GM18868 (cell line): ENCODE measurements at regions not wholly inside any gene's neighbourhood (a gene's known extent, or its start where the extent isn't known, plus 50 kb on each side); places are given as distances from the start of the nearest gene placed in this dataset.

ENCODE experiments used
- ATAC-seq: cut with Tn5 transposase; IDR thresholded peaks from one replicate; pipeline ENCODE4 v1.9.1; 2021; ENCODE audit warnings: mild to moderate bottlenecking, moderate library complexity; ENCODE audit not compliant: unreplicated experiment

DNA sequence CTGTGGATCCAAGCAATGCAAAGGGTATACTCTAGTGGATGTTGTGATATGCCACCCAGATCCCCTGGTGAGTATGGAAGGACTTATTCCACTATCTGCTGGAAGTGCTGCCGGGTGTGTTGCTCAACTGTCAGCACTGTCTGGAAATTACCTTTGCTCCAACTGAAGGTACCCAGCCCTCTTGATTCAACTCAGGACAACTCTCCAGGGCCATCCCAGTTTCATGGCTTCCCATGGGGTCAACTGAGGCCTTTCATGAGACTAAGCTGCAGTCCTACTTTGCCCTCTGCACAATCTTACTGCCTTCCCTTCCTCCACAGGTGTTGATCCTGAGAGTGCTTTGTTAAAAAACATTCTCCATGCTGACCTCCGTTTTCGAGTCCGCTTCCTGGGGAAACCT is 99.8 kb downstream of the SPRY1 start:
- ATAC-seq: no peak

DNA sequence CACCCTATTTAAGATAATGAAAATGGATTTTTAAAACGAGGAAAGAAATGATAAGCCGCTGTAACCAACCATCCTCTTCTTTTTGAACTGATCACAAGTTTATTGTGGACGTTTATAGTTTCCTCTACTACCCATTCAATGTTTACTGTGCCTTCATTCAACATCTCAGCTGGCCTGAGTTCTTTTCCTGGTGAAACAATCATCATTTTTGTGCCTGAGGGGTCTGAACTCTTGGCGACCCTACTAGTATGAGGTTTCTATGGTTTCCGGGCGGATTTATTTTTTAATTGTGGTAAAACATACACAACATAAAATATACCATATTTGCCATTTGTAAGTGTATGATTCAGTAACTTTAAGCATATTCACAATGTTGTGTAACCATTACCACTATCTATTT is 100.7 kb downstream of the SPRY1 start:
- ATAC-seq: no peak

DNA sequence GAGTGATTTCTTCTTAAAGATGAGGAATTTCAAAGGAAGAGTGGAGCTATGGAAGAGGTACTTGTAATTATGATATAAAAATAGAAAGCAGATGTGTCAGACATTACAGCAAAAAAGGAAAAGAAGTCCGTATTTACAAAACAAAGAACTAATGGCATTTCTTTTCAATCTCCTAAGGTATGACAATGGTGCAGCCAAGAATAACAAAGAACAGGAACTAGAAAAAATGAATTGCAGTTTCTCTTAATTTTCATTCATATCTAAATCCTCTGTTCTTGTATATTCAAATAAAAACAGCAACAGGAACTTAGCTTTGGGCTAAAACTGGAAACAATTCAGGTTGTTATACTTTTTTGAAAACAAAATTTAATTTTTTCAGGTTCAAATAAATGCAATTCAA is 105.1 kb downstream of the SPRY1 start:
- no peak for ATAC-seq

DNA sequence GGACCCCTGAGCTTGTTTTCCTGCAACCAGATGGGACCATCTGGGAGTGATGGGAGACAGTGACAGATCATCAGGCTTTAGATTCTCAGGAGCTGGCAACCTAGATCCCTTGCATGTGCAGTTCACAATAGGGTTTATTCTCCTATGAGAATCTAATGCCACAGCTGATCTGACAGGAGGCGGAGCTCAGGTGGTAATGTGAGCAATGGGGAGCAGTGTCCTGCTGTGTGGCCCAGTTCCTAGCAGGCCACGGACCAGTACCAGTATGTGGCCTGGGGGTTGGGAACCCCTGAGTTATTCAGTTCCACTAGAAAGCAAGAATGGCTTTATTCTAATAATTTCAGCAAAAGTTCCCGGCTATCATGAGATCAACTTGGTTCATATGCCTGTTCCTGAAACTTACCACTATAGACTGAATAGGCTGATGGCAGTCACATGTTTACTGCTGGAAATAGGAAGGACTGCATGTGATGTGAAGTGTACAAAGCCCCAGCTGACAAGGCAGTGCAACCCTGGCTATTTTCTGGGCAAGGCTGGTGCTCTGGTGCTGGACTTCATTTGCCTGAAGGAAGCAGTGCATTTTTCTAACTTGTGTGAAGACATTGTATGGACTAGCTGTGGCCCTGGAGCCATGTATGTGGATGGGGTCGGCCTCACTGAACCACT is 107.2 kb downstream of the SPRY1 start:
- no peak for ATAC-seq

DNA sequence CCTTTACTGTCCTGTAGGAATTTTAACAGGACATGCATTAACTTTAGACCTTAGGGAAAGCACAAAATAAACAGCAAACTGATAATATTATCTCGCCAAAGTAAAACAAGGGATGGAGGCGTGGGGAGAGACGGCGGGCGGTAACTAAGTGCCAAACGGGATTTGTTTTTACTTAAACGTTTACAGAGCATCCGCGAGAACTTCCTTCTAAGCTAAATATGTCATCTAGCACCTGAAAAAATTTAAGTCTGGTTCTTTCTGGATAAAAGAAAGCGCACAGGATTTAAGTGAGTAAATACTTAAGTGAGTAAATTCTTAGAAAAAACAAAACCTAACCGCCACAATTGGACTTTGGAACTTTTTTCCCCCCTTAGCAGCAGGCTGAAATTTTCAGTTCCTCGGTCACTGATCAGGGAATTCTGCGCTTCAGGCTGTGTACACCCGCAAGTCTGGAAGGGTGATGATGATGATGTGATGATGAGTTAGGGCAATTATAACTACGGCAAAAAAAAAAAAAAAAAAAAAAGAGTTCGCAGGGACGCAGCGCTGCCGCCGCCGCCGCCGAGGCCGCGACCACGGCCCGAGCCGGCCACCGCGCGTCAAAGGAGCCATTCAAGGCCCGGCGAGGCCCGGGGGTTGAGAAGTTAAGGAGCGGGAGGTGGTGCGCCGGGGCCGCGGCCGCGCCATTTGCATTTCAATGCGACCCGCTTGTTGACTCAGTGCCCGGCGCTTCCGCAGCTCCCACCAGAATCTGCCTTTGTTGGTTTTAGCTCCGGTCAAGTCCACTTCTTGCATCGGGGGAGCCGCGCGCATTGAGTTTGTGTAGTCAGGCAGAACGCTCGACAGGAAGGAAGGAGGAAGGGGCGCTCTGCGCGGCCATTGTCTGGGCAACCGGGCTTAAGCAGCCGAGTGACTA is 108.8 kb downstream of the SPRY1 start:
- peak; percentile 66 for ATAC-seq

DNA sequence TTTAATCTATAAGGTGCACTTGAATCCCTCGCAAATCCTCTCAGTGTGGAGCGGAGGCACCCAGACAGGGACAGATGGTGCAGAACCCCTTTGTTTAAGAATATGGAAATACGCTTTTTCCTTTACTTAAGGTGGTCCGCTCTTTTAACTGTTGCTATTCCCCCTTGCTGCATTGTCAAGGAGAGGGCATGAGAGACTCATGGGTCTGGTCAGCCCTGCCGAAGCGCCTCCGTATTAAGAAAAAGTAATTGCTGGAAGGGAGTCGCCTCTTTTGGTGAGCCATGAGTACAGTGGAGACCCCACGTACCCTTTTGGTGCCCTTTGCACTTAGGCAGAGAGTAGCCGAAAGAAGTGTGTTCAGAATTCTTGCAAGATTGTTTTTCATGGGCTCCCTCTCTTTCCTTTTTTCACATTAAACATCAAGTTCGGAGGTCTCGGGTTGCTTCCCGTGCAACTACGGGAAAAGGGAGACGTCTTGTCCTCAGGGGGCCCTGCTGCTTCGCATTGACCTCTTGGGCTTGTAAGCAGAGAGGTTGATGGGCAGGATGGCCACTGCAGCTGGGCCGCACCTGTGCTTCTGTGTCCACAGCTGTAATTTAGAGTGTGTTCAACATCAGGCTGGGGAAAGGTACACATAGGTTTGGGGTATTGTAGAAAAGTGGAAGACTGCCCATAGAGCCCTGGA is 109.6 kb downstream of the SPRY1 start:
- no peak for ATAC-seq

DNA sequence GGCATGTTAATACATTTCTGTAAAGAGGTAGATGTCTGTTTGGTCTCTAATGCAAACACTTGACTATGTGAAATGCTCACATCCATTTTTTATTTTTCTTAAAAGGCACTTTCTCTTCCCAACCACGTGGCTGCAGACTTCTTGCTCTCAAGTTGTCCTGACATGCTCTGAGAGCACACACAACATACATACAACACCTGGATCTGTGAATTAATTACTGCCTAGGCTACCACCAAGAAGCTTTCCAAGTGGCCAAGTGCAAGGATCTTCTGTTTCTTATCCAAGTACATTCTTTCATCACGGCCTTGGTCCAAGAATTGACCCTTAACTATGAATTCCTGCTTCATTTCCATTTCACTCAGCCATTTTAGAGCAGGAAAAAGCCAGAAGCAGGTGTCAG is 110.8 kb downstream of the SPRY1 start:
- no peak for ATAC-seq

DNA sequence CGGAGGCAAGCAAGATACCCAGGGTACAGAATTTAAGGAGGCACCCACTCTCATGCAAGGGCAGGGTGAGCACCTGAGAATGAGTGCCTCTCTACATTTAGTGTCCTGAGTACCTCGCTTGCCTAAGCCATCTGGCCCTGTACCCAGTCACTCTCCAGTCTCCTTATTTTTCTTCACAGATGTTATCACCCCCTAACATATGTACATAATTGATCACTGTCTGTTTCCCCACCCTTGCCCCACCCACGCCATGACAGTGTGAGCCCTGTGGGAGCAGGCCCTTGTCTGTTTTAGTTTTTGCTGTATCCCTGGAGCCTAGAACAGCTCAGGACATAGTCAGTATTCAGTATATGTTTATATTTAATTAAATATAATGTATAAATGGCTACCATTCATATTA is 113.6 kb downstream of the SPRY1 start:
- no peak for ATAC-seq

DNA sequence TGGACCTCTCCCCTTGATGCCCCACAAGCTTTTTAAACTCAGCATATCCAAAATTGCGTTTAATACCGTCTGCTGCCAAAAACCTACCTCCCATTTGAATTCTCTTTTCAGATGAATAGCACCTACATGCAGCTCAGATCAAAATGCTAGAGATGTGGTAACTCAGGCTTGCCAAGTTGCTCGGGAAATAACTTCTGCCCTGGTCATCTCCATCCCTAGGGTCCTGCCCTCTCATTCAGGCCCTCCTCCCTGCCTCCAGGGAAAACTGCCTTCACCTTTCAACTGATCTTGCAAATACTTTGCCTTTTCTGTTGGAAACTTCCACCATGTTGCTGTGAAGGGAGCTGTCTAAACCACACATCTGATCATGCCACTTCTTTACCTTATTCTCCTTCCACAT is 114.1 kb downstream of the SPRY1 start:
- no peak for ATAC-seq

DNA sequence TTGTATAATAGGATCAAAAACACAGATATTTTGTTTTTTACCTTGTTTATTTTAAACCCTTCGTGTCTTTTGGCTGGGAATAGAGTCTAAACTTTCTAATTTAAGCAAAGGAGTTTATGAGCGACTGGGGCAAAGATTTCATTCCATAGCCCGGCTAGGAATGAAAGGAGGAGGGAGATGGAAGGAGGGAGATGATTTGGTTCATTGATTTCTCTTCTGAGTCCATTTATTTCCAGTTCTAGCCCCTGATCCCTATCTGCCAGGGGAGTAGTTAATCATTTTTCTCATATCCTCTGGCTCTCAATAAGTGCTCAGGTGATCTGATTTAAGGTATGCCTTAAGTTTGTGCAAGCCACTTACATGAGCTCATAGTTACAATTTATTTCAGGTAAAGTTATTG is 120.0 kb downstream of the SPRY1 start:
- no peak for ATAC-seq

DNA sequence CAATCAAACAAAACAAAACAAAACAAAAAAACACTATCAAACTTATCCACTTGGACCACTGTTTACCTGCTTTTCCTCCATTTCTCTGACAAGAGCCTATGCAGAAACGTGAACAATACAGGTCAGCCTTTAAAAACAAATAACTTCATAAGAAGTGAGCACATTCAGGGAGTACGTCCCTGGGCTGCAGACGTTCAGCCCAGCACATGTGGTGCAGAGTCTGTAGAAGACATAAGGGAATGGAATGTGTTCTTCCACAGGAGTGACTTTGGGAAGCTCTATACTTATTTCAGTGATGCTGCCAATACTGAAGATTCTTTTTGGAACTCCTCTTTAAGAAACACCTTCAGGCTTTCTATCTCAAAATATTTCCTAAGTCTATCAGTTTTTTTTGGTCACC is 120.6 kb downstream of the SPRY1 start:
- no peak for ATAC-seq

DNA sequence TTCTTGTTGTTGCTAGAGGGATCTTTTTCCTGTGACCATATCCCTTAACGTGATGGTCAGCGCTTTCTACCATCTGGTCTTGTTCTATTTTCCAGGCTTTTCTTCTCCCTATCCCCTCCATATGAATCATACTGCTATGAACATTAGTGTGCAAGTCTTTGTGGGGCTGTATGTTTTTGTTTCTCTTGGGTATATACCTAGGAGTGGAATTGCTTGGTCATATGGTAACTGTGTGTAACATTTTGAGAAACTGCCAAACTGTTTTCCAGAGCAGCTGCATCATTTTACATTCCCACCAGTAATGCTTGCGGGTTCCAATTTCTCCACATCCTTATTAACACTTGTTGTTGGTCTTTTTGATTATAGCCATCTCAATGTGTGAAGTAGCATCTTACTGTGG is 121.4 kb downstream of the SPRY1 start:
- no peak for ATAC-seq

DNA sequence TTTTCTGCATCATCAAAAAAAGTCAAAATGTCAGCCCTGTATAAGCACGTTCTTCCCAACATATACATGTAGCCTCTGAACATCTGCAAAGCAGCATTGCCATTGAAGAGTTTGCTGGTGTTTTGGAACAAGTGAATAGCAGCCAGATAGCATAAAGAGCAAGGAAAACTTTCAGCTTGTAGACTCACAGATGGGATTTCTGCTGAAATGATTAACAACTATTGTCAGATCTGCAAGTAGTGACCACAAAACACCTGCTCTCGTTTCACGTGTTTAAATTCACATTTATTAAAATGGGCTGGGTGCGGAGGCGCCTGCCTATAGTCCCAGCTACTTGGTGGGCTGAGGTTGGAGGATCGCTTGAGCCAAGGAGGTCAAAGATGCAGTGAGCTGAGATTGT is 123.7 kb downstream of the SPRY1 start:
- no peak for ATAC-seq

DNA sequence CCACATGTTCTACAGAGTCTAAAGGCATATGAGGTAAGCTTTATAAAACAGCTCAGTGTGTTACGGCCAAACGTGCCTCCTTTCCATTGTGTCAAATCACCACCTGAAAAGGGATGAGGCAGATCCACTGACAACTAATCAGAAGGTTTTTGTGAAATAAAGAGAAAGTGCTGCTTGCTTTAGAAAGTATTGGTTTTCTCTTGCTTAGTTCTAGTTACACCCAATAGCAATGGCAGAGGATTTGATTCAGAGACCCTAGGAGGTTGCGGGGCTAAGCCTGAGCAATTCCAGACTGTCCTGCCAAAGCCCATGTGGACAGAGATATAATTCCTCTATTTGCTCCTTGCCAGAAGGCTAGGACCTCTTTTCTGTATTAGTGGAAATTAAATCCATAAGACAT is 125.5 kb downstream of the SPRY1 start:
- ATAC-seq: no peak

DNA sequence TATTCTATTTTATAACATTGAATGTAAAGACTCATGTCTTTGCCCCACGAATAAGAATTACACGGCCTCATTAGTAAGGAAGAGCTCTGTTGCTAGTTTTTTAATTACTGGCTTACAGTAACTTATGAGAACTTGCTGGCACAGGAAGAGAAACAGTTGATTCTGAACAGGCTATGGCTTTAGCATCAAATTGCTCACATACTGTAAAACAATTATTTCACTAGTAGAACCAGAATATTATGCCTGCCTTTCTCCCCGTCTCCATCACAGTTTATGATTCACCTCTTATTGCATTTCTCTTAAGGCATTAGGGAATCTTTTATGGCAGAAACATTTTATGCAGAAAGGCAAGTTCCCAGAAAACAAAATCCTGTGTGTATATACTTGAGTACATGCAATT is 126.1 kb downstream of the SPRY1 start:
- no peak for ATAC-seq

DNA sequence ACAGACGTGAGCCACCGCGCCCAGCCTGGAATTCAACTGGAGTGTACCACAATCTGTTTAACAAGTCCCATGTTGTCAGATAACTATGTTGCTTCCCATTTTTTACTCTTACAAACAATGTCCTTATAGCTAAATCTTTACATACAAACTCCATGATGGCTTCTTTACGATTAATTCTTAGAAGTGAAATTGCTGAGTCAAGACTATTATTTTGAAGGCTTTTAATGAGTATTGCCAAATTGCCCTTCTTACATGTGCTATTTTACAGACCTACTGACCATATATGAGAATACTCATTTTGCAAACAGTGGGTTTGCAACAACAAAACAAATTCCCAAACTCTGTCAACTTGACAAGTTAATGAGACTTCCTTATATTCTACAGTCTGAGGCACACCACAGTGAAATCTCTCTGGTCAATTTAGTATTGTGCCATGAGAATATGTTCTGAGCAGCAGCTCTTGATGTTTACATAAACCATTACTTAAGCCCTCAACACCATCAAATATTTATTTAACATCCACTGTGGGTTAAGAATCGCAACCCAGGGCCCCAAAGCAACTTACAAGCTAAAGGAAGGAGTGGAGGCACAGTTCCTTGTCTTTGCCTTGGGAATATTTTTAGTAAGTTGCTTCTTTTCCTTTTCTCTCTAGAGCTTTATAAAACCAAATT is 128.5 kb downstream of the SPRY1 start:
- no peak for ATAC-seq

DNA sequence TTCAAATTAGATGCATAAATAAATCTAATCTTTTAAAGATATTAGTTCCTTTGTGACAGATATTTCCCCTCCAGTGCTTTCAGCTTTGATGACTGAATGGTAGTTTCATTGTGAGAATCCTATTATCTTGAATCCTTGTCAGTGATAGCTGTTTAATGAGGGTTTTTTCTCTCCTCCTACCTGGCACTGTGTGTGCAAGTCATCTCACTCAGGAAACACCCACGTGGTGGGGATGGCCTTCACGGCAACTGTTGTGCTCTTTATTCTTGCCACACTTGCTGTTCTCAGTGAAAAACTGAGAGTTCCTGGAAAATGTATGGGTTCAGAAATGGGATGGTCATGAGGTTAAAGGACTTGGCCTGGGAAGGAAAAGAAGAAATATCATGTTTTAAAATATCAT is 129.9 kb downstream of the SPRY1 start:
- no peak for ATAC-seq

DNA sequence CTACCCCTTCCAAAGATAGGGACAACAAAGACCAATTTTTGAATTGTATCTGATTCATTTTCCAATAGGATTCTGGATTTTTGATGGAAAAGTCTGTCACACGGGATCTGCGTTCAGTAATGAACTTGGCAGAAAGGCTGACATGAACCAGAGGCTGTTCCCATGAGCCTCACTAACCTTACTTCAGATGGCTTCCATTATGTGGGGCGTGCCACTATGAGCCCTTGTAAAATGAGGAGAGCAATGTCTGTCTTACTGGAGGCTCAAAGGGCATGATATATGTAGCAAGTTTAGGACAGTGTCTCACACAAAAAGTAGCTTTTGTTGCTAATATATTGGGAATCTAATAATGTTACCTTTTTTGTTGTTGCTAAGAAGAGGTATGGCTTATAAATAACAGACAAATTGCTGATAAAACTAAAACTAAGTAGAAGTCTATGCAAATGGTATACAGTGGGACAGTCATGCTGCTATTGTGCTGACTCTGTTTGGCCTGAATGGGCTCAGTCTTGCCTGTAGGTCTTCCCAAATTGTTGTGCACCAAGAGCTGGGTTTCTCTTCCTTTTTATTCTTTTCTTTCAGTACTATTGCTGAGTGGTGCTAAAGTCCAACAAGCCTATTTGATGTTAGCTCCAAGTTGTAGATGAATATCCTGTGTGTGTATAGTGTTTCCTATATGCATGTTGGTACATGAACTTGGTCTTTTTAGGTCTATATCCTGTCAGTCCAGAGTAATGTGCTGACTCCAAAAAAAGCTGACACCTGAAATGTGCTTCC is 132.1 kb downstream of the SPRY1 start:
- ATAC-seq: no peak

DNA sequence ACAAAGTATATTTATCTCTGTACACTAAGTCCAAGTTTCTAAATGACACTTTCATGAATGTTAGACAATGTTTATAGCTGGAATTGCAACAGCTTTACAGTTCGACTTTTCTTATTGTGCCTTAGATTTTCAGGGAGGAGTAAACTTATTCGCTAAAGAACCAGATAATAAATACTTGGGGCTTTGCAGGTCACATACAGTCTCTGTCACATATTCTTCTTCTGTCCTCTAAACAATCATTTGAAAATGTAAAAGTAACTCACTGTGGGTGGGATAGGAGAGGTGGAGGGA is 132.6 kb downstream of the SPRY1 start:
- no peak for ATAC-seq

DNA sequence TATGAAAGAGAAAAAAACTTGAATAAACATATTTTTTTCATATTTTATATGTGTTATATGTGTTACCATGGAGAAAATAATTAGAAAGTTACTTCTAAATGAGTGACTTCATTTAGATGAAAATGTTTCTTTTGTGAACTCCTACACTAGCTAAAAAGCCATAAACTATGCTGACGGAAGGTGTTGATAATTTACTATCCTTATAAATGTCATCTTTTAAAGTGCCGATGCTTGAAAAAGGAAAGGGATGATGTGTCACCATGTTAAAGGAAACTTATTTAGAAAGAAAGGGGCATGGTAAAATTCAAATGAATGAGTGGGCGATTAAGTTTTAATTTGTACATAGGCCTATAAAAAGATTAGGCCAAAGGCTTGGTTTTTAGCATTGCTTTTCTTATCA is 133.8 kb downstream of the SPRY1 start:
- ATAC-seq: no peak
